Smooth muscle cell (in vitro differentiated cells): ENCODE measurements at regions not wholly inside any gene's neighbourhood (a gene's known extent, or its start where the extent isn't known, plus 50 kb on each side); places are given as distances from the start of the nearest gene placed in this dataset.

Source experiments
- DNase-seq: peaks from one replicate; lab custom pipeline; 2025; ENCODE audit not compliant: unreplicated experiment; lab: John Stamatoyannopoulos, UW
- H2AFZ ChIP-seq: fragments of 200-600 bp; sonication (generic); 2 replicates; pipeline ENCODE4 v1.6.0; 2016; ENCODE audit warnings: antibody characterized with exemption, low read depth, mild to moderate bottlenecking
- H3F3A ChIP-seq: fragments of 200-600 bp; sonication (generic); 2 replicates; pipeline ENCODE4 v1.6.0; 2017; ENCODE audit warnings: antibody characterized with exemption, low read depth
- H3K27ac ChIP-seq: fragments of 200-600 bp; sonication (generic); 2 replicates; pipeline ENCODE4 v1.5.1; 2016; ENCODE audit warnings: low read depth, mild to moderate bottlenecking
- H3K27me3 ChIP-seq: fragments of 200-600 bp; sonication (generic); 2 replicates; pipeline ENCODE4 v1.6.1; 2016; ENCODE audit warnings: low read depth, mild to moderate bottlenecking
- H3K36me3 ChIP-seq: fragments of 200-600 bp; sonication (generic); 2 replicates; pipeline ENCODE4 v1.5.1; 2016; ENCODE audit warnings: low read depth
- H3K4me1 ChIP-seq: fragments of 200-600 bp; sonication (generic); 2 replicates; pipeline ENCODE4 v1.5.1; 2016; ENCODE audit warnings: low read depth
- H3K4me2 ChIP-seq: fragments of 200-600 bp; sonication (generic); 2 replicates; pipeline ENCODE4 v1.6.0; 2016; ENCODE audit warnings: mild to moderate bottlenecking
- H3K4me3 ChIP-seq: fragments of 200-600 bp; sonication (generic); 2 replicates; pipeline ENCODE4 v1.5.1; 2016; ENCODE audit warnings: mild to moderate bottlenecking
- H3K79me2 ChIP-seq: fragments of 200-600 bp; sonication (generic); 2 replicates; pipeline ENCODE4 v1.6.0; 2016; ENCODE audit warnings: low read depth, mild to moderate bottlenecking
- H3K9ac ChIP-seq: fragments of 200-600 bp; sonication (generic); 2 replicates; pipeline ENCODE4 v1.6.0; 2016; ENCODE audit warnings: low read depth
- H3K9me3 ChIP-seq: fragments of 200-600 bp; sonication (generic); replicated peaks from 2 replicates; pipeline ENCODE4 v1.5.1; 2016; ENCODE audit warnings: low read depth
- H4K20me1 ChIP-seq: fragments of 200-600 bp; sonication (generic); 2 replicates; pipeline ENCODE4 v1.6.0; 2016; ENCODE audit warnings: low read depth
- WGBS: methylation state at CpG from one replicate; pipeline ENCODE4 v1.1.7; 2016; ENCODE audit warnings: low lambda C conversion rate; 5-methylcytosine and 5-hydroxymethylcytosine counted together
- TF ChIP-seq, protein P1 (sequence below): fragments of 200-600 bp; sonication (generic); IDR thresholded peaks from 2 replicates; pipeline ENCODE4 v1.5.1; 2017; ENCODE audit warnings: borderline replicate concordance, mild to moderate bottlenecking, antibody characterized with exemption; ENCODE audit not compliant: insufficient read depth, poor library complexity, severe bottlenecking

DNA sequence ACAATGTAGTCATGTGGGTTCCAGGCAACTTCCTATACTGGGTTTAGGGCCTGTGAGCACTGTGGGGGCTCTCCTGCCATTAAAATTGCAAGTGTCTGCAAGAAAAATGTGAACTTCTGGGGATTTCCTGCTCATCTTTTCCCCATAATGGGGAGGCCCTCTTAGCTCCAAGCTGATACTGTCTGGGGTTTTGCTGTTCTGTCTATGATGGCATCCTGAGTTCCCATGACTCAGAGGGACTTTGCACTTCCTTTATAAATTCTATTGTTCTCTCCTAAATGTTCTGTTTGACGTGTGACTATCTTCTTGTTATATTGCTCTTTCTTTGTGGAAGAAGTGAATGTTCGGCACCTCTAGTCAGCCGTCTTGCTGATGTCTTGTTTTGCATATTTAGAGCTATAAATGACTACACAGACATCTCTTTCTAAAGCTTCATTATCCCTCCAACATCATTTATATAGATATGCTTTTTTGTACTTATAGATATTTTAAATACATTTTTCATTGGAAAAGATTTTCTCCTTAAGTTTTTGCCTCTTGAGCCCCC is 465.8 kb downstream of the NAF1 start:
- Histone ChIP-seq H3K4me2 (no peak overlapping the region), H3K79me2 (no peaks in the 10 kb centered on the region), H3F3A (no peaks in the 10 kb centered on the region), H3K4me3 (no peak overlapping the region), H3K36me3 (no peaks in the 10 kb centered on the region), H3K9ac (no peak overlapping the region), H3K9me3 (no peaks in the 10 kb centered on the region), H3K4me1 (no peaks in the 10 kb centered on the region), H4K20me1 (no peaks in the 10 kb centered on the region), H3K27me3 (no peaks in the 10 kb centered on the region), H2AFZ (no peak overlapping the region), H3K27ac (no peak overlapping the region)
- TF ChIP-seq, protein P1, sequence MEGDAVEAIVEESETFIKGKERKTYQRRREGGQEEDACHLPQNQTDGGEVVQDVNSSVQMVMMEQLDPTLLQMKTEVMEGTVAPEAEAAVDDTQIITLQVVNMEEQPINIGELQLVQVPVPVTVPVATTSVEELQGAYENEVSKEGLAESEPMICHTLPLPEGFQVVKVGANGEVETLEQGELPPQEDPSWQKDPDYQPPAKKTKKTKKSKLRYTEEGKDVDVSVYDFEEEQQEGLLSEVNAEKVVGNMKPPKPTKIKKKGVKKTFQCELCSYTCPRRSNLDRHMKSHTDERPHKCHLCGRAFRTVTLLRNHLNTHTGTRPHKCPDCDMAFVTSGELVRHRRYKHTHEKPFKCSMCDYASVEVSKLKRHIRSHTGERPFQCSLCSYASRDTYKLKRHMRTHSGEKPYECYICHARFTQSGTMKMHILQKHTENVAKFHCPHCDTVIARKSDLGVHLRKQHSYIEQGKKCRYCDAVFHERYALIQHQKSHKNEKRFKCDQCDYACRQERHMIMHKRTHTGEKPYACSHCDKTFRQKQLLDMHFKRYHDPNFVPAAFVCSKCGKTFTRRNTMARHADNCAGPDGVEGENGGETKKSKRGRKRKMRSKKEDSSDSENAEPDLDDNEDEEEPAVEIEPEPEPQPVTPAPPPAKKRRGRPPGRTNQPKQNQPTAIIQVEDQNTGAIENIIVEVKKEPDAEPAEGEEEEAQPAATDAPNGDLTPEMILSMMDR = no peak
- 82% methylated on average over 3 of the region's 3 CpGs for WGBS
- DNase-seq = no peak

DNA sequence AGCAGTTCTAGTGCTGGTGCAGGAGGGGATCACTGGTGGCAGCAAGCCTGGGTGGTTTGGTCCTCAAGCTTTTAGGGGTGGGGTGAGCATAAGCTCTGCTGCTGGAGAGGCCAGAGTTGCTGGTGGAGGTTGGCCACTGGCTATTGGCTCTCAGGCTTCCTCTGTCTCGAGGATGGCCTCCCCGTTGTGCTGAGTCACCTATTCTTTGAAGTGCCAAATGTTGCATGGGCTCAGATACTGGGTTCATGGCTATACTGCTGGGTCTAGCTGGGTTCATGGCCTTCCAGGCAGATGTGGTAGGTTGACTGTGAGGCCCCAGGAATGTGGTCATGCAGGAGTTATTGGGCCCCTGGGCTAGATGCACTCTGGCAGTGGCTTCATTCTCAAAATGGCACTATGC is 466.3 kb downstream of the NAF1 start:
- H3F3A ChIP-seq = no peaks in the 10 kb centered on the region
- no peak overlapping the region for H2AFZ ChIP-seq
- no peak overlapping the region for H3K9ac ChIP-seq
- WGBS = 100% methylated on average over 2 of the region's 2 CpGs
- H3K4me2 ChIP-seq = no peak overlapping the region
- H3K4me3 ChIP-seq = no peak overlapping the region
- H4K20me1 ChIP-seq = no peaks in the 10 kb centered on the region
- H3K79me2 ChIP-seq = no peaks in the 10 kb centered on the region
- no peaks in the 10 kb centered on the region for H3K27me3 ChIP-seq
- no peaks in the 10 kb centered on the region for H3K4me1 ChIP-seq
- DNase-seq = no peak
- peaks cover 3% of the 10 kb centered on the region for H3K9me3 ChIP-seq
- no peak overlapping the region for H3K27ac ChIP-seq
- TF ChIP-seq, protein P1 = no peak
- no peaks in the 10 kb centered on the region for H3K36me3 ChIP-seq

DNA sequence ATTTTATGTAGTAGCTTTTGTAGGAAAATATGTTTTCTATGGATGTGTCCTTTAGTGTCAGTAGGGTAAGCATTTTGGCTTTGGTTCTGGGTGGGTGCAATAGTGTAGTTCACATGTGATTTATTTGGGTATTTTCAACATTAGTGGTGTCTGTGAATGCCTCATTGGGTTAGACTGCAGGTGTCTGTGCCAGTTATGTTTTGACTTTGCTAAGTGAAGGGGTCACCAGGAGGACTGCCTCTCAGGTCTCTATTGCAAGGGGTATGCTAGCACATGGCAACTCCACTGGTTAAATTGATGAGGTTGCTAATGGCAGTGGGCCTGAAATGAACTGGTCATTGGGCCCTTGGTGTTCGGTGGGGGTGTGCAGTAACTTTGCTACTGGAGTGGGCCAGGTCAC is 467.1 kb downstream of the NAF1 start:
- Histone ChIP-seq H3K27ac (no peak overlapping the region), H4K20me1 (no peaks in the 10 kb centered on the region), H3K4me1 (no peaks in the 10 kb centered on the region), H3K4me2 (no peak overlapping the region), H3F3A (no peaks in the 10 kb centered on the region), H3K27me3 (no peaks in the 10 kb centered on the region), H3K36me3 (no peaks in the 10 kb centered on the region), H3K9ac (no peak overlapping the region), H2AFZ (no peak overlapping the region), H3K9me3 (peaks cover 8% of the 10 kb centered on the region), H3K79me2 (no peaks in the 10 kb centered on the region), H3K4me3 (no peak overlapping the region)
- TF ChIP-seq, protein P1 = no peak
- no peak for DNase-seq
- 94% methylated on average over 1 of the region's 1 CpG for WGBS

DNA sequence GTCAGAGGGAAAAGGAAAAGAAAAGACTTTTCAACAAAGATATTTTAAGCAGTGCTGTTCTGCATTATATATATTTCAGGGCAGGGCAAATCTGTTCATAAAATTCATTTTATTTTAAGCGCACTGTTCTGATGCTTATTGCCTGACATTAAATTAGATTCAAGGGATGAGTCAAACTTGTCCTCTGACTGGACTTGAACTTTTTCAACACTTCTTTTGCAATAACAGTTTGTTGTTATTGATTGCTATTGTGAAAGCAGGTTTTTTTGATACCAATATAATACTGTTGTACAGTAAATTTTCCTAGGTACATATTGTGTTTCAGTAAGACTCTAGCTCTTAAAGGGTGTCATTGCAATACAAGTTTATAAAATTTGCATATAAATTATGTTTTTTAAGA is 481.3 kb downstream of the NAF1 start:
- DNase-seq = no peak
- no peak overlapping the region for H3K4me2 ChIP-seq
- no peak overlapping the region for H3K27ac ChIP-seq
- H3K79me2 ChIP-seq = no peaks in the 10 kb centered on the region
- H3K9ac ChIP-seq = no peak overlapping the region
- no peaks in the 10 kb centered on the region for H3F3A ChIP-seq
- no peak overlapping the region for H3K4me3 ChIP-seq
- TF ChIP-seq, protein P1 = no peak
- no peaks in the 10 kb centered on the region for H3K36me3 ChIP-seq
- no peak overlapping the region for H2AFZ ChIP-seq
- no peaks in the 10 kb centered on the region for H3K4me1 ChIP-seq
- H4K20me1 ChIP-seq = no peaks in the 10 kb centered on the region
- H3K9me3 ChIP-seq = no peaks in the 10 kb centered on the region
- 97% methylated on average over 1 of the region's 1 CpG for WGBS
- no peaks in the 10 kb centered on the region for H3K27me3 ChIP-seq
